ENCODE measurements at regions not wholly inside any gene's neighbourhood (a gene's known extent, or its start where the extent isn't known, plus 50 kb on each side); places are given as distances from the start of the nearest gene placed in this dataset.

DNA sequence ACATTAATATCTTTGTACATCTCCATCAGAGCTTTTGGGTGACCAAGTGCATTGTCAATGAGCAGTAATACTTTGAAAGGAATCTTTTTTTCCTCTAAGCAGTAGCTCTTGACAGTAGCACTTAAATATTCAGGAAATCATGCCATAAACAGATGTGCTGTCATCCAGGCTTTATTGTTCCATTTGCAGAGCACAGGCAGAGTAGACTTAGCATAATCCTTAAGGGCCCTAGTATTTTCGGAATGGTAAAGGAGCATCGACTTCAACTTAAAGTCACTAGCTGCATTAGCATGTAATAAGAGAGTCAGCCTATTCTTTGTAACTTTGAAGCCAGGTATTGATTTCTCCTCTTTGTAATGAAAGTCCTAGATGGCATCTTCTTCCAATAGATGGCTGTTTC lies 121.8 kb upstream of the CWC22 start:
- intact Hi-C loops (cut with micrococcal nuclease; ENCODE audit: unreplicated experiment) = loop anchor here (10.0 kb wide), 2 partner anchors 1336 to 1446 kb away; no protein-coding TSS in a partner anchor
- POLR2A ChIA-PET (ENCODE audit: low non-redundant PET) = no interaction called here
- H3K27me3 ChIP-seq (replicated peaks; ENCODE audit: insufficient read depth, low read depth, low read length, poor library complexity) = peaks cover 4% of the 10 kb centered on the region
- H3K36me3 ChIP-seq (ENCODE audit: insufficient read depth, low read length, poor library complexity, severe bottlenecking) = no peaks in the 10 kb centered on the region
- TF ChIP-seq EZH2 (IDR thresholded peaks at IDR 0.05; ENCODE audit: borderline replicate concordance, low read depth, low read length, poor library complexity, severe bottlenecking) = no peak
- TF ChIP-seq, protein P1, sequence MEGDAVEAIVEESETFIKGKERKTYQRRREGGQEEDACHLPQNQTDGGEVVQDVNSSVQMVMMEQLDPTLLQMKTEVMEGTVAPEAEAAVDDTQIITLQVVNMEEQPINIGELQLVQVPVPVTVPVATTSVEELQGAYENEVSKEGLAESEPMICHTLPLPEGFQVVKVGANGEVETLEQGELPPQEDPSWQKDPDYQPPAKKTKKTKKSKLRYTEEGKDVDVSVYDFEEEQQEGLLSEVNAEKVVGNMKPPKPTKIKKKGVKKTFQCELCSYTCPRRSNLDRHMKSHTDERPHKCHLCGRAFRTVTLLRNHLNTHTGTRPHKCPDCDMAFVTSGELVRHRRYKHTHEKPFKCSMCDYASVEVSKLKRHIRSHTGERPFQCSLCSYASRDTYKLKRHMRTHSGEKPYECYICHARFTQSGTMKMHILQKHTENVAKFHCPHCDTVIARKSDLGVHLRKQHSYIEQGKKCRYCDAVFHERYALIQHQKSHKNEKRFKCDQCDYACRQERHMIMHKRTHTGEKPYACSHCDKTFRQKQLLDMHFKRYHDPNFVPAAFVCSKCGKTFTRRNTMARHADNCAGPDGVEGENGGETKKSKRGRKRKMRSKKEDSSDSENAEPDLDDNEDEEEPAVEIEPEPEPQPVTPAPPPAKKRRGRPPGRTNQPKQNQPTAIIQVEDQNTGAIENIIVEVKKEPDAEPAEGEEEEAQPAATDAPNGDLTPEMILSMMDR (conservative IDR thresholded peaks at IDR 0.05; ENCODE audit: low read depth, low read length) = no peak
- no peak overlapping the region for H3K27ac ChIP-seq (ENCODE audit: low read depth, low read length, poor library complexity, severe bottlenecking)
- H3K9me3 ChIP-seq (ENCODE audit: low read depth, low read length, poor library complexity, severe bottlenecking) = no peaks in the 10 kb centered on the region
- H3K4me1 ChIP-seq (ENCODE audit: insufficient read depth, low read length, poor library complexity, severe bottlenecking) = no peaks in the 10 kb centered on the region
- no TSS peak for BruUV-seq (replicated peaks)
- CTCF ChIA-PET = no interaction called here
- no peak overlapping the region for H3K4me3 ChIP-seq (ENCODE audit: low read depth, low read length, poor library complexity, severe bottlenecking)
- DNase-seq (ENCODE audit: low spot score) = no peak

GRCh38 chr2:180125245-180125962 lies 118.3 kb upstream of the CWC22 start:
- peak; percentile 88 for DNase-seq (ENCODE audit: low spot score)
- TF ChIP-seq, protein P1 (conservative IDR thresholded peaks at IDR 0.05; ENCODE audit: low read depth, low read length) = peak; percentile 73
- no peak for TF ChIP-seq EZH2 (IDR thresholded peaks at IDR 0.05; ENCODE audit: borderline replicate concordance, low read depth, low read length, poor library complexity, severe bottlenecking)
- Histone ChIP-seq H3K4me3 (ENCODE audit: low read depth, low read length, poor library complexity, severe bottlenecking) (no peak overlapping the region), H3K27me3 (replicated peaks; ENCODE audit: insufficient read depth, low read depth, low read length, poor library complexity) (peaks cover 4% of the 10 kb centered on the region), H3K27ac (ENCODE audit: low read depth, low read length, poor library complexity, severe bottlenecking) (no peak overlapping the region), H3K4me1 (ENCODE audit: insufficient read depth, low read length, poor library complexity, severe bottlenecking) (no peaks in the 10 kb centered on the region), H3K9me3 (ENCODE audit: low read depth, low read length, poor library complexity, severe bottlenecking) (no peaks in the 10 kb centered on the region), H3K36me3 (ENCODE audit: insufficient read depth, low read length, poor library complexity, severe bottlenecking) (no peaks in the 10 kb centered on the region)
- intact Hi-C loops (cut with micrococcal nuclease; ENCODE audit: unreplicated experiment) = loop anchor here (1.0 to 10.0 kb wide), 5 partner anchors 855 to 1590 kb away; partner anchors contain the start of gene UBE2E3
- ChIA-PET CTCF (interaction anchor here (0.6 to 0.7 kb wide), 4 partner anchors 94 to 1373 kb away, joined by 3 to 8 read pairs (median 4); no protein-coding TSS in a partner anchor), POLR2A (ENCODE audit: low non-redundant PET) (interaction anchor here (0.7 kb wide), 2 partner anchors 122 to 591 kb away, joined by 3 to 5 read pairs; no protein-coding TSS in a partner anchor)
- BruUV-seq (replicated peaks) = no TSS peak

- peak; percentile 81 for DNase-seq (ENCODE audit: low spot score)
- POLR2A ChIA-PET (ENCODE audit: low non-redundant PET) = no interaction called here
- no TSS peak for BruUV-seq (replicated peaks)
These were observed 117.4 kb upstream of the CWC22 start for GRCh38 chr2:180124273-180125139.

More at GRCh38 chr2:180124273-180125139, 117.4 kb upstream of the CWC22 start:
- Histone ChIP-seq H3K4me1 (ENCODE audit: insufficient read depth, low read length, poor library complexity, severe bottlenecking) (no peaks in the 10 kb centered on the region), H3K27me3 (replicated peaks; ENCODE audit: insufficient read depth, low read depth, low read length, poor library complexity) (peaks cover 4% of the 10 kb centered on the region), H3K27ac (ENCODE audit: low read depth, low read length, poor library complexity, severe bottlenecking) (no peak overlapping the region), H3K9me3 (ENCODE audit: low read depth, low read length, poor library complexity, severe bottlenecking) (no peaks in the 10 kb centered on the region), H3K36me3 (ENCODE audit: insufficient read depth, low read length, poor library complexity, severe bottlenecking) (no peaks in the 10 kb centered on the region), H3K4me3 (ENCODE audit: low read depth, low read length, poor library complexity, severe bottlenecking) (no peak overlapping the region)
- intact Hi-C loops (cut with micrococcal nuclease; ENCODE audit: unreplicated experiment) = loop anchor here (1.0 to 10.0 kb wide), 6 partner anchors 856 to 1591 kb away; partner anchors contain the start of gene UBE2E3
- TF ChIP-seq EZH2 (IDR thresholded peaks at IDR 0.05; ENCODE audit: borderline replicate concordance, low read depth, low read length, poor library complexity, severe bottlenecking) = no peak
- TF ChIP-seq, protein P1 (conservative IDR thresholded peaks at IDR 0.05; ENCODE audit: low read depth, low read length) = peak; percentile 67
- CTCF ChIA-PET = interaction anchor here (1.0 to 1.5 kb wide), 3 partner anchors 855 to 1591 kb away, joined by 3 to 6 read pairs (median 5); partner anchors contain the start of gene UBE2E3

All from A673 (cell line).